OCI-LY7 (cell line): ENCODE measurements at regions not wholly inside any gene's neighbourhood (a gene's known extent, or its start where the extent isn't known, plus 50 kb on each side); places are given as distances from the start of the nearest gene placed in this dataset.

Experiments
- BruUV-seq: library from RNA; stranded (reverse); fragments of 400-500 nt; replicated peaks from 2 replicates; lab custom pipeline; 2021; lab: Mats Ljungman, UMichigan
- CTCF ChIA-PET: fragments of 300-600 bp; sonication (Branson Sonifier 250); formaldehyde crosslinking; loops from one replicate; lab custom pipeline; 2022; ENCODE audit warnings: antibody characterized with exemption; ENCODE audit not compliant: unreplicated experiment; lab: Charles Lee
- POLR2A ChIA-PET: fragments of 300-600 bp; sonication (Branson Sonifier 250); formaldehyde crosslinking; loops from one replicate; lab custom pipeline; 2022; ENCODE audit warnings: antibody characterized with exemption; lab: Charles Lee
- DNase-seq: peaks from one replicate; pipeline ENCODE4 v3.0.0-alpha.2; 2015; ENCODE audit warnings: low spot score
- H2AFZ ChIP-seq: fragments of 200-600 bp; sonication (generic), shearing (Covaris generic); 2 replicates; pipeline ENCODE4 v1.6.1; 2014; ENCODE audit warnings: mild to moderate bottlenecking, antibody characterized with exemption, low read length, moderate library complexity
- H3K27ac ChIP-seq: fragments of 200-600 bp; sonication (generic); 2 replicates; pipeline ENCODE4 v1.5.1; 2014; ENCODE audit warnings: mixed run types, low read depth, mild to moderate bottlenecking, moderate library complexity, low read length, inconsistent platforms; ENCODE audit not compliant: poor library complexity, severe bottlenecking
- H3K36me3 ChIP-seq: fragments of 200-600 bp; sonication (generic); 2 replicates; pipeline ENCODE4 v1.6.1; 2014; ENCODE audit warnings: mild to moderate bottlenecking, antibody characterized with exemption, low read length, moderate library complexity, mixed read lengths; ENCODE audit not compliant: insufficient read depth
- H3K4me1 ChIP-seq: fragments of 200-600 bp; sonication (generic); 2 replicates; pipeline ENCODE4 v1.5.1; 2014; ENCODE audit warnings: mild to moderate bottlenecking, low read length; ENCODE audit not compliant: insufficient read depth, poor library complexity, severe bottlenecking
- H3K4me2 ChIP-seq: fragments of 200-600 bp; sonication (generic); 2 replicates; pipeline ENCODE4 v1.6.1; 2014; ENCODE audit warnings: mild to moderate bottlenecking, low read length
- H3K4me3 ChIP-seq: fragments of 200-600 bp; sonication (generic); 2 replicates; pipeline ENCODE4 v1.5.1; 2014; ENCODE audit warnings: mild to moderate bottlenecking, low read depth, low read length; ENCODE audit not compliant: poor library complexity, severe bottlenecking
- H3K79me2 ChIP-seq: fragments of 200-600 bp; sonication (generic); 2 replicates; pipeline ENCODE4 v1.6.1; 2016; ENCODE audit warnings: low read depth, mild to moderate bottlenecking, low read length, moderate library complexity, mixed read lengths; ENCODE audit not compliant: insufficient read depth
- H3K9me2 ChIP-seq: fragments of 200-600 bp; sonication (generic); 2 replicates; pipeline ENCODE4 v1.6.1; 2016; ENCODE audit warnings: mild to moderate bottlenecking, low read length, mixed read lengths; ENCODE audit not compliant: insufficient read depth
- H3K9me3 ChIP-seq: fragments of 200-600 bp; sonication (generic); 2 replicates; pipeline ENCODE4 v1.6.1; 2014; ENCODE audit warnings: mild to moderate bottlenecking, mixed run types, low read length, mixed read lengths
- H4K20me1 ChIP-seq: fragments of 200-600 bp; sonication (generic); 2 replicates; pipeline ENCODE4 v1.6.1; 2014; ENCODE audit warnings: mild to moderate bottlenecking, antibody characterized with exemption, low read length, moderate library complexity, mixed read lengths; ENCODE audit not compliant: insufficient read depth
- CTCF ChIP-seq: fragments of 200-600 bp; sonication (generic); conservative IDR thresholded peaks from 2 replicates; pipeline ENCODE4 v1.5.1; 2014; ENCODE audit warnings: mild to moderate bottlenecking, antibody characterized with exemption, low read length, moderate library complexity, mixed read lengths
- EZH2phosphoT487 ChIP-seq: fragments of 200-600 bp; sonication (generic); IDR thresholded peaks from 2 replicates; pipeline ENCODE4 v1.6.1; 2018; ENCODE audit warnings: low read depth, borderline replicate concordance, mild to moderate bottlenecking, mixed run types, antibody characterized with exemption, low read length, moderate library complexity, mixed read lengths
- intact Hi-C: fragments of 100-400 bp; cut with micrococcal nuclease; formaldehyde crosslinking; loops from one replicate; pipeline ENCODE4 v1.10.0; 2022; ENCODE audit not compliant: unreplicated experiment

GRCh38 chr13:48896312-48896711 lies 79.4 kb upstream of the FNDC3A start:
- TF ChIP-seq EZH2phosphoT487 (no peak), CTCF (no peak)
- no peaks in the 10 kb centered on the region for H4K20me1 ChIP-seq
- BruUV-seq = no TSS peak
- no peak for DNase-seq
- no peak overlapping the region for H3K4me2 ChIP-seq
- ChIA-PET POLR2A (interaction anchor here (0.7 to 1.2 kb wide), 3 partner anchors 12 to 192 kb away, joined by 3 to 4 read pairs (median 3); no protein-coding TSS in a partner anchor), CTCF (no interaction called here)
- no peaks in the 10 kb centered on the region for H3K9me3 ChIP-seq
- H3K4me3 ChIP-seq = no peak overlapping the region
- H3K4me1 ChIP-seq = no peaks in the 10 kb centered on the region
- intact Hi-C loops = no loop called here
- H3K27ac ChIP-seq = no peak overlapping the region
- no peaks in the 10 kb centered on the region for H3K36me3 ChIP-seq
- no peak overlapping the region for H2AFZ ChIP-seq
- H3K79me2 ChIP-seq = no peaks in the 10 kb centered on the region
- H3K9me2 ChIP-seq = no peaks in the 10 kb centered on the region

GRCh38 chr13:48901781-48902180 lies 73.9 kb upstream of the FNDC3A start:
- no peak for TF ChIP-seq CTCF
- TF ChIP-seq EZH2phosphoT487 = no peak
- Histone ChIP-seq H3K79me2 (no peaks in the 10 kb centered on the region), H3K4me2 (no peak overlapping the region), H3K9me2 (no peaks in the 10 kb centered on the region), H4K20me1 (no peaks in the 10 kb centered on the region), H3K27ac (no peak overlapping the region), H3K36me3 (no peaks in the 10 kb centered on the region), H3K4me3 (no peak overlapping the region), H3K4me1 (no peaks in the 10 kb centered on the region), H3K9me3 (no peaks in the 10 kb centered on the region), H2AFZ (no peak overlapping the region)
- intact Hi-C loops = no loop called here
- ChIA-PET CTCF (no interaction called here), POLR2A (interaction anchor here (1.0 kb wide), 1 partner anchor 26 kb away, joined by 5 read pairs; no protein-coding TSS in a partner anchor)
- no peak for DNase-seq
- BruUV-seq = no TSS peak

- POLR2A ChIA-PET = no interaction called here
- Histone ChIP-seq H3K79me2 (no peaks in the 10 kb centered on the region), H3K4me1 (no peaks in the 10 kb centered on the region), H3K9me2 (no peaks in the 10 kb centered on the region), H3K36me3 (no peaks in the 10 kb centered on the region), H3K4me2 (no peak overlapping the region), H4K20me1 (no peaks in the 10 kb centered on the region), H3K27ac (no peak overlapping the region), H3K9me3 (no peaks in the 10 kb centered on the region), H3K4me3 (no peak overlapping the region), H2AFZ (no peak overlapping the region)
- no TSS peak for BruUV-seq
- TF ChIP-seq CTCF = no peak
- no peak for TF ChIP-seq EZH2phosphoT487
- no peak for DNase-seq
- intact Hi-C loops = no loop called here
- CTCF ChIA-PET = no interaction called here
Observed at GRCh38 chr13:48902368-48902767, 73.3 kb upstream of the FNDC3A start.
